UCSD-AML1 (cell line): ENCODE measurements at regions not wholly inside any gene's neighbourhood (a gene's known extent, or its start where the extent isn't known, plus 50 kb on each side); places are given as distances from the start of the nearest gene placed in this dataset.
"Not testable (repeated sequence)": the region's sequence is repeated elsewhere in the genome, so short reads cannot be mapped to it uniquely, and the experiment has no call there.

Experiments used
- DNase-seq: peaks from one replicate; lab custom pipeline; 2025; ENCODE audit not compliant: unreplicated experiment; lab: John Stamatoyannopoulos, UW

DNA sequence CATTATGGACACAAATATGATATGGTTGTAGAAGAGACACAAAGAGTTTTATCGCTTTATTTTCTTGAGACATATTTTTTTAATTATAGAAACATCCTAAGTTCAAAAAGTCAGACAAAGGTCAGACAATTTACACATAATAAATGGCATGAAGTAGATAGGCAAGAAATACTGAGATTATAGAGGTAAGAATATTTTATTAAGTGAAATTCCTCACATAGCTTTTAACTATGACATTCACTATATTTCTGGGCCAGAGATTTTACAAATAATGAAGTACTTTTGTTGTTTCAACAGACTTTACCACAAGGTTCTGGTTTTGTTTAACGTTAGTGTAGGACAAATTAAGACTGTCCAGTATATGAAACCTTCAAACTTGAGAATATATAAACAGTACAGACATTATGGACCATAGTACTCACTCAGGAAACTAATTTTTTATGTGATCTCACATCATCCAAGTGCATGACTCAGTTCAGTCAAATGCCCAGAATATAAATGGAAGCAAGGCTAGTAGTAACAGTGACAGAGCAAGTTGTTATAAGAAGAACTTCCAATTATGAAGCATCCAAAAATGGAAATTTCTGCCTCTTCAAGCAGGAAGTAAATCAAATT, 394.8 kb downstream of the KCNJ2 start:
- DNase-seq: no peak

- DNase-seq: no peak
Observed at GRCh38 chr17:70569128-70569527, 399.8 kb downstream of the KCNJ2 start.

DNA sequence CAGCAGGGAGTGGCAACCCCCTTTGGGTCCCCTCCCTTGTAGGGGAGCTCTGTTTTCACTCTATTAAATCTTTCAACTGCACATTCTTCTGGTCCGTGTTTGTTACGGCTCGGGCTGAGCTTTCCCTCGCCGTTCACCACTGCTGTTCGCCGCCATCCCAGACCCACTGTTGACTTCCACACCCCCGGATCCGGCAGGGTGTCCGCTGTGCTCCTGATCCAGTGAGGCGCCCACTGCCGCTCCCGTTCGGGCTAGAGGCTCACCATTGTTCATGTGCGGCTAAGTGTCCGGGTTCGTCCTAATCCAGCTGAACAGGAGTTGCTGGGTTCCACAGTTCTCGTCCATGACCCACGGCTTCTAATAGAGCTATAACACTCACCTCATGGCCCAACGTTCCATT, 408.1 kb downstream of the KCNJ2 start:
- DNase-seq: no peak

DNA sequence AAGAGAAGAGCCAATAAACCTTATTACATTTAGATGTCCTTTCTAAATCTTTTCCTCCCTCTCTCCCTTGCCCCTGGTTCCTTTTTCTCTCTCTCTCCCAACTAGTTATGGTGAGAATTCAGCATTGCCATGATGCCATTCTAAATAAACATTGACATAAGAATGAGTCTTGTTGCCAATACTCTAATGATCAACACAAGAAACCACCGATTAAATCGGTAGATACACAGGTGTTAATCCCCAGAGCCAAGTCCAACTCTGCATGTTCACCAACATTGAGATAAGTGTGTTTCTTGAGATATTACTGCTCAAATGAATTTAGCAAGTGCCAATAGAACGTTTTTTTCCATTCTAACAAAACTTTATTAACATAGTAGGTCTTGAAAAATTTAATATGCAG, 412.1 kb downstream of the KCNJ2 start:
- no peak for DNase-seq

GRCh38 chr17:70582777-70583176, 413.4 kb downstream of the KCNJ2 start:
- DNase-seq: no peak

DNA sequence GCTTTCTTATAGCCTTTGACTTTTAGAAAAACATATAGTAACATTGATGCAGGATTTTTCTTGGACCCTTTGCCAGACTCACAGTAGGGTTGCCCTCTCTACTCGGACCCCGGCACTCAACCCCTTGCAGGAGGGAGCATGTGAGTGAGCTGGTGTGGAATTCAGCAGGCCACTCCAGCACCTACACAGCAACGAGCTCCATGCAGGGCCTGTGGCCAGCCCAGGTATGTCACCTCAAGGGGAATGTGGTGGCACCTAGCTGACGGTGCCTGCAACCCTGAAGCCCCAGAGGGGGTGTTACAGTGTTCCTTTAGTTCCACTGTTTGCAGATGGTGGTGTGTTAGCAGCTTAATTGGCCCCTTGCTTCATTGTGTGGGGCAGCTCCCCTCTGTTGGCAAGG, 414.9 kb downstream of the KCNJ2 start:
- no peak for DNase-seq

GRCh38 chr17:70588003-70588402, 418.7 kb downstream of the KCNJ2 start:
- DNase-seq: no peak

GRCh38 chr17:70597774-70598173, 428.4 kb downstream of the KCNJ2 start:
- DNase-seq: no peak

DNA sequence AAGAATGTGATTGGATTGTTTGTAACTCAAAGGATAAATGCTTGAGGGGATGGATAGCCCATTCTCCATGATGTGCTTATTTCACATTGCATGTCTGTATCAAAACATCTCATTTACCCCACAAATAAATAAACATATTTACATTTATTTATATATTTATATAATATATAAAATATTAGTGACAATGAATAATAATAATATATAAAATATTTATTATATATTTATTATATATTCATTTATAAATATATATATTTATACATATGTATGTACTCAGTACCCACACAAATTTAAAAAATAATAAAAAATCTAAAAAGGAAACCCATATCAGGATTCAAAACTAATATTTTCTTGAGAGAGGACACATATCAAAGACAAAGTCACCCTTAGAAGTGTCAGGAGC, 429.9 kb downstream of the KCNJ2 start:
- DNase-seq: no peak

DNA sequence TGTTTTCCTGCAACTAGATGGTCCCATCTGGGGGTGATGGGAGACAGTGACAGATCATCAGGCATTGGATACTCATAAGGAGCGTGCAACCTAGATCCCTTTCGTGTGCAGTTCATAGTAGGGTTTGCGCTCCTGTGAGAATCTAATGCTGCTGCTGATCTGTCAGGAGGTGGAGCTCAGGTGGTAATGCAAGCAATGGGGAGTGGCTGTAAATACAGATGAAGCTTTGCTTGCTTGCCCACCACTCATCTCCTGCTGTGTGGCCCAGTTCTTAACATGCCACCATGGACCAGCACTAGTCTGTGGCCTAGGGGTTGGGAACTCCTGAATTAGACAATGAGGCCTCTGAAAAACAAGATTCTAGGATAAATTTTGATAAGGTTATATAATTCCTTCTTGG, 430.6 kb downstream of the KCNJ2 start:
- not testable (repeated sequence) for DNase-seq

GRCh38 chr17:70603226-70603625, 433.9 kb downstream of the KCNJ2 start:
- DNase-seq: no peak

DNA sequence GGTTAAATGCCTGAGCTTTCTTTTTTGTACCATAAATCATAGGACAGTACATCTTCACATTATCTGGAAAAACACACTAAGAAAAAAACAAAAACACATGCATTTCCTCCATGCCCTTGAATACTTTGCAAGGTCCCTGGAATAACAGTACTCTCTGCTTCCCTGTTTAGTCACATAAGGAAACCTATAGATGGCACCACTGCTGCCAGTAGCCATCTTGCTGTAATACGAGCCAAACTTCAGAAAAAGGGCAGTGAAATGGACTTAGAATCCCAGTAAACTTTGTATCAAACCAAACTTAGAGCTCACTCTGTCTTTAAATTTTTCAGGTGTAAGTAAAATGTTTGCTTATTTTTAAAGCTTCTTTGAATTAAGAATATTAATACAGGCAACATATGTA, 435.5 kb downstream of the KCNJ2 start:
- no peak for DNase-seq

- DNase-seq: no peak
Observed at GRCh38 chr17:70606086-70606485, 436.8 kb downstream of the KCNJ2 start.

DNA sequence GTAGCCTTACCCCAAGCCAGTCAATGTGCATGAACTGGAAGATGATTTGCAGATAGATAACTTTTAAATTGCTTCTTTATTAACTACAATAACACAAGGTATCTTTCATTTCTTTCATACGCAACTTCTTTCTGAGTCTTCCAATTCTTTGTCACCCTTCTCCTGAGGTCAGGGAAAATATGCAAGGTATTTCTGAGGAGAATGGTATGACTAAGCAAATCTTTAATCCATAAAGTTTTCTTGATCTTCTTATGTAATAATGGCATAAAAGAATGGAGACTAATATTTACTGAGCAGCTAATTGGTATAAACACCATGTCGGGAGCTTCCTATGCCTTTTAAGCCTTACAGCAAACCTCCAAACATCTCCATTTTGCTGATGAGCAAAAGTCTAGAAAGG, 438.9 kb downstream of the KCNJ2 start:
- DNase-seq: no peak

DNA sequence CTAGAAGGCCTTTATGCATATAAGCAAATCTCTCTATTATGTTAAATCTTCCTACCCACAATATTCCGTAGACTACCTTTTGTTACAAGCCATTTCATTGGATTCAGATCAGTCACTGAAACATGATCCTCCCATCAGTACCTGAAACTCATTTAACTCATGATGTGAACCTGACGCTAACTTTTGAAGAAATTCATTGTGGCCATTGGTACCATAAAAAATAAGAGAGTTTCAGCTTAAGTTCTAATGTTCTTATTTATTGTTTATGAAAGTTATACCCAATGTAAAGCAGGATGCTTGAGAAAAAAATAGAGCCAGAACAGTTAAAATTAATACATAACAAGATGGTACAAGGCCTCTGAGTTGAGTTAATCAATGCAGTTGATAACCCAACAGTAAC, 439.6 kb downstream of the KCNJ2 start:
- DNase-seq: no peak

GRCh38 chr17:70609566-70609965, 440.2 kb downstream of the KCNJ2 start:
- DNase-seq: no peak

DNA sequence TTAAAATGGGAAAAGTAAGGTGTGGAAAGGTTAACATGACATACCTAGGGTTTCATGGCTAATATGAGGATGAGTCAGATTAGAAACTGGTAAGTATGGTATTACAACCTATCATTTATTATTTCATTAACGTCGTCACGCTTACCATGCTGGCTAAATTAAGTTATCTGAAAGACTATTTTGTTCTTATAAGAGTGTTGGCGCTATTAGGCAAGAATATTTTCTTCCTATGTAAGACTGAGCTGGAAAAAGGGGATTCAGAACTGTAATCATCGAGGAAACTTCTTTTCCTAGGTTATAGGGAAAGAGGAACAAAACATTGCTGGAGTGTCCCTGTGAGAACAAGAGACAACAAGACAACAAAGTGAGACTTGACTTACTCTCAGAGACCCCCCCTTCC, 440.8 kb downstream of the KCNJ2 start:
- DNase-seq: no peak

DNA sequence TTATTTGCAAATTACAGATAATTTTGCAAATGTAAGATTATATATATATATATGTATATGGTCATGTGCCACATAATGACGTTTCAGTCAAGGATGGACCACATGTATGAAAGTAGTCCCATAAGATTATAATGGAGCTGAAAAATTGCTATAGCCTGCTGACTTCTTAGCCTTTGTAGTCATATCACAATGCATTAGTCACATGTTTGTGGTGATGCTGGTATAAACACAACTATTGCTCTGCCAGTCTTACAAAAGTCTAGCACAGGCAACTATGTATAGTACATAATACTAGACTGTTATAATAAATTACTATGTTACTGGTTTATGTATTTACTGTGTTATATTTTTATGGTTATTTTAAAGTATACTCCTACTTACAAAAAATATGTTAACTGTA, 444.3 kb downstream of the KCNJ2 start:
- DNase-seq: no peak

DNA sequence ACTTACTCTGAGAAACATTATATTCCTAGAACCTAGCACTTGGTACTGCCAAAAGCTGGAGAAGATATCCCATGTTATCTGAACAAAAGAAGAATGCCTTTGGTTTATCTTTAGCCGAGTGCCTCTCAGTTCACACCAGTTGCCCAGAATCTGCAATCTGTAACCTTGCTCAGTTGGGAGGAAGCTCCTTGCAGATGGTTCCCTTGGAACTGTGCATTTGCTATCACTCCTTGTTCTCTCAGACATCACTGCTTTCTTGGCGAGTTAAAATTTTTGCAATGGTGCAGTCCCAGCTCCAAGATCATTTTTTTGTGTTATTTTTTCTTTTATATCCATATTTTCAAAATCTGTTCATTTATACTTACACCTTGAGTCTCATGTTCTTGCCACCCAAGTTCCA, 446.5 kb downstream of the KCNJ2 start:
- DNase-seq: no peak

DNA sequence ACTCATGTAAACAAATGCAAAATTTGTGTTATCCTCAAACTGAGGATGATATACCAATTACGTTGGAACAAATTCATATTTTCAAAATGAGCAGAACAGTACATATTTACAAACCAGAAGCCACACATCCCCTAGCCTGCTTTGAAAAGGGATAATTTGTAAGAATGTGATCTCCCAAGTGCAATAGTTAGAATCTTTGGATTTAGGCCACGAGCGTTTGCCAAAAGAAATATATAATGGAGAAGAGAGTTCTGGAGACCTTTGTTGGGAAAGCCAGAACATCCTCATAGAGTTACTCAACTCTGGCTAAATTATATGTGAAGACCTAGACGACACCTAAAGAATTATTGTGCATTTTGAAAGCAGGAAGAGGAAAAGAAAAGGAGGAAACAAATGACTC, 449.3 kb downstream of the KCNJ2 start:
- no peak for DNase-seq

GRCh38 chr17:70621566-70621965, 452.2 kb downstream of the KCNJ2 start:
- DNase-seq: no peak

GRCh38 chr17:70622368-70623260, 453.3 kb downstream of the KCNJ2 start:
- peak; percentile 65 for DNase-seq

DNA sequence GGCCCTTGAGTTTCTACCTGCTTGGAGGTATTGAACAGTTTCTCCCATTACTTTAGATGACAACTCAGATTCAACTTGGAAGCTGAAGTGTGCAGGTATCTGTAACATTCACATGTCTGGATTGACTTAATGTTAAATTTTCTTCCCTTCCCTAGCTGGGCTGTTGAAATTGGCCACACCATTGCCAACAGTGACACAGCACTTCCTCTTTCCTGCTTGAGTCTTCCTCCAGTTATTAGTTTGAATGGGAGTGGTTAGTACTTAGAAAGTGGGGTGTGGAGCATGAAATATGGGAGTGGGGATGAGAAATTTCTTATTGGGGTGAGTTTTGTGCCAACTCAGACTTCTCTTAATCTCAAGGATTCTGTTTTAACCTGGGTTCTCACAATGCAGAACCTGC, 454.9 kb downstream of the KCNJ2 start:
- DNase-seq: no peak
